Fibroblast of skin of right biceps (primary cell): ENCODE measurements at regions not wholly inside any gene's neighbourhood (a gene's known extent, or its start where the extent isn't known, plus 50 kb on each side); places are given as distances from the start of the nearest gene placed in this dataset.
A peak's percentile ranks its signal among the peaks of the same experiment; 100 is the strongest.
"Not testable (repeated sequence)": the region's sequence is repeated elsewhere in the genome, so short reads cannot be mapped to it uniquely, and the experiment has no call there.

Source experiments
- DNase-seq: peaks from one replicate; pipeline ENCODE4 v3.0.0-alpha.2; 2013

- DNase-seq, result peak; percentile 70
Measured at GRCh38 chr6:146905181-146905704, 299.0 kb upstream of the STXBP5 start.

GRCh38 chr6:146908786-146909185 is 295.4 kb upstream of the STXBP5 start:
- no peak for DNase-seq

GRCh38 chr6:146909376-146909775 is 294.8 kb upstream of the STXBP5 start:
- no peak for DNase-seq

GRCh38 chr6:146909886-146910285 is 294.3 kb upstream of the STXBP5 start:
- DNase-seq, result no peak

GRCh38 chr6:146910611-146911010 is 293.6 kb upstream of the STXBP5 start:
- DNase-seq, result no peak

DNA sequence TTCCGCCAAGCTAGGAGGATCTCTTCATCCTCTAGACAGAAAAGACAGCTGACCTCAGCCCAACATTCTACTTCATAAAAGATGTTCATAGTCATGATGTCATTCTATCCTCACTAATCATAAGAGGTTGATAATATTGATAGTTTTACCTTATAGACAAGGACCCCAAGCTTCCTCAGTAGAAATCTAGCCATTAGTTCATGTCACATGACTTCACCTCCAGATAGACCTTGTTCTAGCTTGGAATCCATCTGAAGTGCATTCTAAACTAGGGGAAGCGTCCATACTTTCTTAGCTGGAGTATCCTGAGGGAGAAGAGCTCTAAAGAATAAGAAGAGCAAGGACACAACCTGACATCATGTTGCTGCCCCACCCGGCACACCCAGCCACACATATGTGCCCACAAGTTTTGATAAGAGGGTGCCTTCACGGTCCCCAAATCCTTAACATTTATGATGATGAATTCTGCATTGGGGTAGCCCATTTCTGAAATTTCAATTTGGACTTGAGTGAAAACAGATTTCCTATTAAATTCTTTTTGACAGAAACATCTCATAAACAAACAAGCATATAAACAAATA is 292.5 kb upstream of the STXBP5 start:
- no peak for DNase-seq

DNA sequence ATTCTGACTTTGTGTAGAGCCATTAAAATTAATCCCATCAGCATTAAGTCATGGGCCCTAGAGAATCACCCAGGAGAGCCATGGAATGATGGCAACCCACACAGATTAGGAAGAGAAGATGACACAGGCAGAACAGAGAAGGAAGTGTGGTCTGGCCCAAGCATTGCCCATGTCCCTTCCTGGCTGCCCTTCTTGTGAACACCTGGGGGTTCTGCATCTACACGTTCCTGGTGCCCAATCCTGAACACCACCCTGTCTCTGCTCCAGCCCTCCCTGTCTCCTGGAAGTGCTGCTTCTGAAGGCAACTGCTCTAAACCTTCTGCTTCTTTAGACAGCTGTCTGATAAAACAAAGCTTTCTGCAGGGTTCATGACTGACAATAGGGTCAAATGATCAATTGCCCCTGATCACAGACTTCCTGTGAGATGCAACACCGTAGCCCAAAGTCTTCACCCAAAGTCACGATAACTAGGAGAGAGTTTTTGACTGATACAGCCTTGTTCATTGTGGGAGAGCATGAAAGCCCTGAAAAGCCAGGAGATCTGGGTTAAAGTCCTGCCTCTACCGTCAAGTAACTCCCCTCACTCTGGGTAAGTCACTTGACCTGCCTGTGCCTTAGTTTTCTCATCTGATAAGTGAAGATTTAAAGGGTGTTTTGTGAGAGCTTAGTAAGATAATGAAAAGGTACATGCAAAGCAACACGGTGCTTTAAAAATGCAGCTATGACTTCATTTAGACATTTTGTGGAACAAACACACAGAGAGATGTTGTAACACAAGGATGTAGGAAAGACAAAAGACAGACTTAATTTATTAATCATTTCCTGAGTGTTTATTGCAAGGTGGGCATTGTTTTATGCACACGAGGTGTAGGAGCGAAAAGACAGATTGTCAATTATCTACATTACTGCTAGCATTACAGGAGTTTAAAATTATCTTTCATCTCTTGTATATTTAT is 291.2 kb upstream of the STXBP5 start:
- DNase-seq, result no peak

GRCh38 chr6:146913842-146914488 is 290.3 kb upstream of the STXBP5 start:
- peak; percentile 99 for DNase-seq

DNA sequence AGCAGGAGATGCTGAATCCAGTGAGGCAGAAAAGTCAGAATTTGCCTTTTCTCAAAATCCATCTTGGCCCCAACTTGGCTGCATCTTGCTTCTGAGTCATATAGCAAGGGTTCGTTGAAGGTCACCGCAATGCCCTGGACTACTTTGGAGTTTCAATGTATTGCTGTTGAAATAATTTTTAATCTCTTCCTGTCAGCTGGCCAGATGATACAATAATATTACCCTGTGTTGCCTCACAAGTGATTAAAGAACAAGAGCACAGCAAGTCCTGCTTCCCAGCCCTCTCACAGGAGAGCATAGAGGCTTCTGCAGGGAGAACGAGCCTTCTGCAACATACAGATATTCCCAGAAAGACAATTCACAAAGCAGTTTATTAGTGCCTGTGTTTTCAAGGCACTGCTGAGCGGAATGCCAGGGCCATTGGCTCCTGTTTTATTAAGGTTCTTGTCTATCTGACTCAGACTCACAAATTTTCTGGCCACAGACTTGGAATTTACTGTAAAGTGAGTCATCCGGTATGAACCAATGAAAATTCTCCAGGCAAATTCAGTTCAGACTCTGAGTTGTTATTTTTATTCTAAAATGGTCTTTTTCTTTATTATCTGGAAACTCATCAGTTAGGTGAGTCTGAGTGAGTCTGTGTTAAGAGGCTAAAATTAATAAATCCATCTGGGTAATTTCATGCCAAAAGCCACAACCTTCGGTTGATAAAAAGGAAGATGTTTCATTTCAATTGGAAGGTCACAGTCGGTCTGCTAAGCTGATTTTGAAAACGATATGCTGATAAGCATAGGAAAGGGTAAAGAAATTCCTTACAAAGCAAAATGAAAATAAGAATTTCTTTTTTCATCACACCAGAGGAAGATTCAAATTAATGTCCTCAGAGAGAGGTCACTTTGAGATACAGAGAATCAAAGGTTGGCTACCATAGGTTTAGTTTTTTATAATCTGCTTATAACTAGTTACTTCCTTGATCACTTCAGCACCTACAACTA is 289.4 kb upstream of the STXBP5 start:
- DNase-seq, result peak; percentile 98

DNA sequence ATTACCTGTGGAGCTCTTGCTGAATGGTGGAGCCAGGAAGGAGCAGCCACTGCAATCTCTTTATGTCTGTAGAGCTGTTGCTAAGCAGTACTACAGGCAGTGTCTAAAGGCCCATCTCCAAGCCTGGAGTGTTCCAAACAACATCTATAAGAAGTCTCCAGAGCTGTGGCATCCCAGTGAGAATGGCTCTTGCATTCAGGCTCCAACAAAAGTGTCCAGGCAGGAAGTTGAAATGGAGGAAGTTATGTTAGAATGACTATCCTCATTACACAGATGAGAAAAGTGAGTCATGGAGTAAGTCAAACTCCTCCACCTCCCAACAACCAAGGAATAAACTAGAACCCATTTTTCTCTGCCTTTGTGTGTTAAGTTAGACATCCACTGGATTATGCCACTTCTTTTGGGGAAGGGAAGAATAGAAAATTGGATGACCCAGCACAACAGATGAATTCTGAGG is 288.5 kb upstream of the STXBP5 start:
- DNase-seq, result peak; percentile 81

- no peak for DNase-seq
Measured at GRCh38 chr6:146916435-146917025, 287.7 kb upstream of the STXBP5 start.

DNA sequence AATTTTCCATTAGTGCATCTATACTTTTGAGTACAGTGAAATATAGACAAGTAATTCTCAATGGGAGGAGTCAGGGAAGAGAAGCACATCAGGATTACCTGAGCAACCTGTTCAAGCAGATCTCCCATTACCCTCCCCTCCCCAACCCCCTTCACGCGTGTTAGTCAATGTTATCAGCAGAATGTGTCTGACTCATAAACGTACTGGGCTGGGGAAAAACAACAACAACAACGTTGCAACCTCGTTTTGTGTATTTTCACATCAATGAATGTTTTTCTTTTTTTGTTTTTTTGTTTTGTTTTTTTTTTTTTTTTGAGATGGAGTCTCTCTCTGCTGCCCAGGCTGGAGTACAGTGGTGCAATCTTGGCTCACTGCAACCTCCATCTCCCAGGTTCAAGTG is 287.0 kb upstream of the STXBP5 start:
- DNase-seq, result no peak

- no peak for DNase-seq
Measured at GRCh38 chr6:146917979-146918378, 286.2 kb upstream of the STXBP5 start.

GRCh38 chr6:146919017-146919416 is 285.2 kb upstream of the STXBP5 start:
- no peak for DNase-seq

DNA sequence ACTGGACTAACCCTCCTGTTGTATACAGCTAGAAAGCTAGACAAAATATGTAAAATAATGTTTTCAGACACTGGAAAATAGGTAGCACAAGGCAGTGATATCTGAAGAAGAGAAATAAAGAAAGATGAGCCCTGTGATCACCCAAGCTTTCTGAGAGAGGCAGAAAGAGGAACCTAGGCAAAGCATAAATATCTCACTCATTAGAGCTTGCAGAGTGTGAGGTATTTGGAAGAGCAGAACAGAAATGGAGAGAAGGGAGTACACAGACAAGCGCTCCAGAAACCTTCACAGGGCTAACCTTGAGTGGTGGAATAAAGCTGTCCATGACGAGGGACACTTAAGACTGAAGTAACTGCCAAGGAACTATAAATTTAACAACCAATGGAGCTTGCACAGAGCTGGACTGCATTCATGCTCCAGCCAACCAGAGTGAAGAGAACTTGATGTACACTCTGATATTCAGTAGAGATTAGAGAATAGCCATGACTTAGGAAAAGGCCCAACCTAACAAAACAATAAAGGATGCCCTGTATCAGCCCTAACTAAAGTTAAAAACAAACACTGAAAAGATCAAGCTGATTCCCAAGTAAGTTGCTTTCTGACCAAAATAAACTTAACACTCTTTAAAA is 280.9 kb upstream of the STXBP5 start:
- no peak for DNase-seq

DNA sequence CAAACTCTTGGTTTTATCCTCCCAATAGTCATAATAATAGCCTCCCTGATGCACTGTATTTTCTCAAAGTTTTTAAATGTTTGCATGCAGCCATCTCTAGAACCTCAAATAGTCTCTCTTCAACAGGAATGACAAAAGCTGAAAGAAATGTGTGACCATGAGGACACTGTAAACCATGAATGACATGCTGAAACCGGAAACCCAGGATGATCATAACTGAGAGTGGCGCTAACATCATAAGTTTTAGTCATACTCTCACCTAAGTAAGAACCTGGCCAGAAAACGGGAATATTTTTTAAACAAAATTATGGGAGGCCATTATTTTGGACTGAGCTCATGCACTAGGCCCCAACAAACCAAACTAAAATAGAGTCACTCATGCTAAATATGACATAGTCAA is 278.4 kb upstream of the STXBP5 start:
- DNase-seq, result no peak

- no peak for DNase-seq
Measured at GRCh38 chr6:146928503-146928902, 275.7 kb upstream of the STXBP5 start.

GRCh38 chr6:146931214-146931613 is 273.0 kb upstream of the STXBP5 start:
- no peak for DNase-seq

DNA sequence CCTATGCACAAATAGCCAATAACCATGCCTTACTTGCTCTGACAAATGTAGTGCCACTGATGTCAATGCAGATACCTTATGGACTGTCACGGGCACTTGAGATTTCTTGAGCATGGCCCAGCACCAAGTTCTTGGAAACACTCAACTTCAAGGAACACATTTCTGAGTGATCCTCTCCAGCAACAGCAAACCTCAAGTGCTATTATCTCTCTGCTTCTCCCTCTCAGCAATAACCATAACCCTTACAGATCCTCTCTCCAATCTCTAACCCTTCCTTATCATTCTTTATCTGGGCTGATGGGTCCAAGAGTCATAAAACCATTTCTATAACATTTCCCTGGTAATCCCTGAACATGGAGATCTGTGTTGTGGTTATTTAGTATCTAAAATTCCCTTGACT is 266.9 kb upstream of the STXBP5 start:
- no peak for DNase-seq

DNA sequence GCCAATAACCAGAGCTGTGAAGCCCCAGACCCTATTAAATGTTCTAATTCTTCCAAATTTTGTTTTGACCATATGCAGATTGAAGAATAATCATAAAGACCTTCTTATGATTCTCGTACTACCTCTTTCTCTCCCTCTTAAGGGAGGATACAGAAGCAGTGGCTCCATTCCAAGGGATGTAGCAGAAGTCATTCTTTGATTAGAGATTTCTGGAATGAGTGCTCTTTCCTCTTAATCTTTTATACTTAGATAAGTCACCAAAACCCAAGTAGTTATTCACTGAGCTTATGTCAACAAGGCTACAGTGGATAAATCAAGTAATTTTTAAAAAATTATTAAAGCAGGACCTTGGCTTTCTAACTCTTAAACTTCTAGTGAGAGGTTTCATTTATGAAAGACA is 266.0 kb upstream of the STXBP5 start:
- no peak for DNase-seq

DNA sequence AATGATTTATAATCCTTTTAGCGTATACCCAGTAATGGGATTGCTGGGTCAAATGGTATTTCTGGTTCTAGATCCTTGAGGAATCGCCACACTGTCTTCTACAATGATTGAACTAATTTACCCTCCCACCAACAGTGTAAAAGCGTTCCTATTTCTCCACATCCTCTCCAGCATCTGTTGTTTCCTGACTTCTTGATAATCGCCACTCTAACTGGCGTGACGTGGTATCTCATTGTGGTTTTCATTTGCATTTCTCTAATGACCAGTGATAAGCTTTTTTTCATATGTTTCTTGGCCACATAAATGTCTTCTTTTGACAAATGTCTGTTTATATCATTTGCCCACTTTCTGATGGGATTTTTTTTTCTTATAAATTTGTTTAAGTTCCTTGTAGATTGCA is 264.8 kb upstream of the STXBP5 start:
- not testable (repeated sequence) for DNase-seq
